Stimulated activated CD4-positive, alpha-beta T cell treated with anti-CD3 and anti-CD28 coated beads, Interleukin-12 subunit alpha, Interleukin-12 subunit beta, amount 100 ng/mL, for 24 hours (primary cell): ENCODE measurements at regions not wholly inside any gene's neighbourhood (a gene's known extent, or its start where the extent isn't known, plus 50 kb on each side); places are given as distances from the start of the nearest gene placed in this dataset.
A peak's percentile ranks its signal among the peaks of the same experiment; 100 is the strongest.

Source experiments
- DNase-seq, 2 experiments: peaks; one replicate each; pipeline ENCODE4 v3.0.0-alpha.2; 2020; ENCODE audit warnings: low read depth in 2 of 2

DNA sequence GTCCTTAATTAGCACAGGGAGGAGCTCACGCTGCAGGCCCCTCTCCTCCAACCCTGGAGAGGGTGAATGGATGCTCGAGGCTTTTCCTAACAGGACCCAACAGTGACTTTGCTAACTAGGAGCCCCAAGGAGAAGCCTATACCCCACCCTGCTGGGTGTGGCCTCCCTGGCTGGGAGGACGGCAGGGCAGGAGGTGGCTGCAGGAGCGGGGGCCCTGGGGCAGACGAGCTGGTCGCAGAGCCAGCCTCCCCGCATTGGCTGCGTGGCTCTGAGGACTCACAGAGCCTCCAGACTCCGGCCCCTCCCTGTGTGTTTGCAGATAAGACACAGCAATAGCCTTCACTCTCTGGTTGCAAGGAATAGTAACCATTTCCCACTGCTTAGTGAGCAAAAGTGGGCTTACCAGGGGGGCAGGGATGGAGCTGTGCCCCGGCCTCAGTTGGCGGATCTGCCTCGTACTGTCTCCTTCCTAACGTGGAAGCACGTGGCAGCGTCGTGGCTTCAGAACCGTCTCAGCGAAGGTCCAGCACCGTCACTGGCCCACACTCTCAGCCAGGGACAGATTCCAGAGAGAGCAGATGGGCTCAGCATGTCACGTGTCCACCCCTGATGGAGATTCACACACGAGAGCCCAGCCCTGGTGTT lies 1087.5 kb downstream of the BRD1 start:
- DNase-seq, result no peak

DNA sequence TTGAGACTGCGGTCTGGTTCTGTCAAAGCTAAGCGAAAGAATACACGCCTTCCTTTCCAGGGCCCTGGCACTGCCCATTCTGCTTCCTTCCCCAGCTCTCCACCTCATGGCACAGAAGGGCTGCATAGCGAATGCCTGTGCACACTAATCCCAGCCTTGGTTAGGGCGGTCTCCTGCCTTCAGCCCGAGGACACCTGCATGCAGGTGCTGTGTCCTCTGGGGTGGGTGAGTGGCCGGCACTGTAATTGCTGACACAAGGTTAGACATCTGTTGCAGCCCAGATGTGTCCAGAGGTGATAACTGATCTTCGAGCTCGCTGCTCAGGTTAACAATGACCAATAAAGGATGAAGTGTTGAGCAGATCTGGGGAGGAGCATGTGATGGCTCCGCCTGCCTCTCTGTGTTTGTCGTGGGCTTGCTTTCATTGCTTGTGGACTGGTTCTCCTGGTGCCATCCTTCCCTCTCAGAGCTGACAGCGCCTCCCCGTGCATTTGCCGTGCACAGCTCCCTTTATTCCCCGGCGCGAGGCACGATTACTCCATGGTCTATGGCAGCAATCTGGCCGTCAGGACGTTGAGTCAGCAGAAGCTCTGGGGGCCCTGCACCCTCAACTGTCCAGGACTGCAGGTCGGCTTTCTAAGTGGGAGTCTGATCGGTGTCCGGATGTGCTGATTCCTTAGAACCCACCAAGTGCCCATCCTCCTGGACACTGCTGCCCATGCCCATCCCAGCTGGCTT lies 1088.2 kb downstream of the BRD1 start:
- DNase-seq, result no peak

DNA sequence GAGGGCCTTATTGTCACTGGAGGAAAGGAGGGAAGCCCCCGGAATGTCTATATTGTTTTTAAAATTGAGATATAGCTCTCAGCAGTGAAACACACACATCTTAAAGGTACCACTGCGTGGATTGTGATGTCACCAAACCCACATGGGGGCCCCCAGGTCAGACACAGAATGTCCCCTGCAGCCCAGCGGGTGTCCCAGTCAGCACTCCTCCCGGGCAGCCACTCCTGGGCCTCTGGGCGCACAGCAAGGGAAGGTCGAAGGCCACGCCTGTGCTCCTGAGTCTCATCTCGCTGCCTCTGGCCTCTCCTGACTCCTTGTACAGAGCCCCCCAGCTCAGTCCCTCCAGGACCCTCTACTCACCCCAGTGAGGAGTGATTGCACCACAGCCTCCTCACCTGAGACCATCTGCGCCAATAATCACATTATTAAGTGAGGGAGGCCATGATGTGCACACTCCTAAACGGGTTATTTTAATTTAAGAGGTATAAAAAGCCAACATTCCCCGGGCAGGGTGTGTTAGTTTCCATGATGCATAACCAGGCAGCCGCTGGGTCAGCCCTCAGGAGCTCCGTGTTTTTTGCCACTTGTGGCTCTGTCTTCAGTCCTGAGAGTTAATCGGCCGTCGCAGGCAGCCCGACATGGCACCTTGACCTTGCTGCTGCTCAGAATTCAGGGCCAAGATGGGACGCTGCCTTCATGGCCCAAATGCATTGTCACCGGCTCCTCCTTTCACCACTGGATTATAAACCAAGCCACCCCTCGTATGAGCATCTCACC lies 1089.3 kb downstream of the BRD1 start:
- no peak for DNase-seq

DNA sequence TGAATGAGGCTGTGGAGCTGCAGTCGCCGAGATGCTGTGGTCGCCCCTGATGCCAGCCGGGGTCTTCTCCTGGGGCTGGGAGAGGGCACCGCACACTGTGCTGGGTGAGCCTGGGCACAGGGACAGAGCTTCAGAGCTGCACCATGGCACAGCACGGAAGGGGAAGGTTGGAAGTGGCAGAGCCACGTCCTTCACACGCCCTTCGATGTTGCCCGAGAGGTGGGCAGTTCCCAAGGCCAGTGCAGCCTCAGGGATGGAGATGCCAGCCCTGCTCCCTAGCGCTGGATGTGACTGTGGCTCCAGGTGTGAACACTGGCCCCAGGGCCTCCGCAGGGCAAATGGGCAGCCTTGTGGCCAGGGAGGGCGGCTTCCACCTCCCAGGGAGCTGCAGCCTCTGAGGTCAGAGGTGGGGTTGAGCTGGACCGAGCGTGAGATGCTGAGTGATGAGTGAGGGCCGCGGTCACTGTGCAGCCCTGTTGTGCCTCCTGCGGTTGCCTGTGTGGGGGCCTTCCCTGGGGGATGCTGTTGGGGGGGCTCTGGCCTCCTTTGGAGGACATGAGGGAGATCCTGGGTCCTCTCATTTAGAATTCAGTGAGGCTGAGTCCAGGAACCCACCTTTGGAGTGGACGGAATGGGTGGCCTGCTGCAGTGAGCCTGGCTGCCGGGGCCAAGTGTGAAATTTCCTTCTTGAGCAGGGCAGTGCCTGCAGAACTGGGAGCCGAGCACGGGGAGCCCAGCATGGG lies 1090.0 kb downstream of the BRD1 start:
- no peak for DNase-seq

- DNase-seq, result no peak
Measured at GRCh38 chr22:48736593-48737460, 1090.8 kb downstream of the BRD1 start.

DNA sequence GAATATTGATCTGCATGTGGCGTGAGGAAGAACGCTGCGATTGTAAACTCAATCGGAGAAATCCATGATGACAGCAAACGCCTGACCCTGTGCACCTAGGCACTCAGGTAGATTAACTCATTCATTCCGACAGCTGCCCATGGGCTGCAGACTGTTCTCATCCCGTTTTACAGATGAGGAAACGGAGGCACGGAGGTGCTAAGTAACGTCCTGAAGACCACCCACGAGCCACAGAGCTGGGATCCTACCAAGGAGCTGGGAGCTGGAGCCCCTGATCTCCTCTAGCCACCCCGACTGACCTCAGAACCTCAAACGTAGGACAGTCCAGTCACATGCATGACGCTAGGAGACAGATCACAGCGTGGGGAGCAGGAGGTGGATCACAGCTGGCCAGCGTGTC lies 1092.7 kb downstream of the BRD1 start:
- no peak for DNase-seq

- no peak for DNase-seq
Measured at GRCh38 chr22:48734359-48734758, 1093.3 kb downstream of the BRD1 start.

DNA sequence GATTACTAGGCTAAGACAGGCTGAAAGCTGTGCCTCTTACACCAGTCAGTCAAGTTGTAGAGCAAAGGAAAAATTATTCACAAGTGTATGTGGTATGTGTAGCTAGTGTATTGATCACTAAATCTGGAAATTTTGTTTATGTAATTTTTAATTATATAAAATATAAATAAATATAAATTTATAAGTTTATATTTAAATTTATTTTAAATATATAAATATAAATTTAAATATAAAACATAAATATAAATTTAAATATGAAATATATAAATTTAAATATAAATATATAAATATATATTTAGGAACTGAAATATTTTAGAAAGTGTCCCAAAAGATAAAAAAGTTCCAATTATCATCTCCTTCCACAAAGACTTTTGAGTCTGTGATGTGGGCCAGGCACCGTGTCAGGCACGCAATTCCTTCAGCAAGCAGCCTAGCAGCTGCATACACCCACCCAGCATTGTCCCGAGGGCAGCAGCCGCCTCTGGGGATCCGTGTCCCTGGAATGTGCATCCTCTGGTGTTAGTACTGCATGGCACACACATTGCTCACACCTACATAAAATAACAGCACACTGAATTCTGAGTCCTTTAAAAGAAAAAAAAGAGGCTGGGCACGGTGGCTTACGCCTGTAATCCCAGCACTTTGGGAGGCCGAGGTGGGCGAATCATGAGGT lies 1098.0 kb downstream of the BRD1 start:
- DNase-seq, result no peak

- DNase-seq, result no peak
Measured at GRCh38 chr22:48727454-48728058, 1100.1 kb downstream of the BRD1 start.

- DNase-seq, result no peak
Measured at GRCh38 chr22:48724899-48725298, 1102.8 kb downstream of the BRD1 start.

DNA sequence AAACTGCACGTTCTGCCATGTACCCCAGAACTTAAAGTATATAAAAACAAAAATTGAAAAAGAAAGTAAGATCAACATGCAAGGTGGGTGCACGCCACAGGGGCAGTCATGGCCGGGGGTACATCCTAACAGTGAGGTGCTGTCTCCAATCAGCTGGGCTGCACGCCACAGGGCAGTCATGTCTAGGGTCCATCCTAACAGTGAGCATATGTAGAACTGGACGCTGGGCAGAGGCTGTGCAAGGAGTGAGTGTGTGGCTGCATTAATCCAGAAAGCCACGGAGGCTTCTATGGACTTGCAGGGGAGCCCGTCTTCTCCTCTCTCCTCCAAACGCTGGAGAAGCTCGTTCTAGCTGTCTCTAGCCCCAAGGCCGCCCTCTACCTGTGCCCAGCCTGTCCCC lies 1105.0 kb downstream of the BRD1 start:
- DNase-seq, result no peak

GRCh38 chr22:48721395-48721669 lies 1106.3 kb downstream of the BRD1 start:
- DNase-seq, result no peak

DNA sequence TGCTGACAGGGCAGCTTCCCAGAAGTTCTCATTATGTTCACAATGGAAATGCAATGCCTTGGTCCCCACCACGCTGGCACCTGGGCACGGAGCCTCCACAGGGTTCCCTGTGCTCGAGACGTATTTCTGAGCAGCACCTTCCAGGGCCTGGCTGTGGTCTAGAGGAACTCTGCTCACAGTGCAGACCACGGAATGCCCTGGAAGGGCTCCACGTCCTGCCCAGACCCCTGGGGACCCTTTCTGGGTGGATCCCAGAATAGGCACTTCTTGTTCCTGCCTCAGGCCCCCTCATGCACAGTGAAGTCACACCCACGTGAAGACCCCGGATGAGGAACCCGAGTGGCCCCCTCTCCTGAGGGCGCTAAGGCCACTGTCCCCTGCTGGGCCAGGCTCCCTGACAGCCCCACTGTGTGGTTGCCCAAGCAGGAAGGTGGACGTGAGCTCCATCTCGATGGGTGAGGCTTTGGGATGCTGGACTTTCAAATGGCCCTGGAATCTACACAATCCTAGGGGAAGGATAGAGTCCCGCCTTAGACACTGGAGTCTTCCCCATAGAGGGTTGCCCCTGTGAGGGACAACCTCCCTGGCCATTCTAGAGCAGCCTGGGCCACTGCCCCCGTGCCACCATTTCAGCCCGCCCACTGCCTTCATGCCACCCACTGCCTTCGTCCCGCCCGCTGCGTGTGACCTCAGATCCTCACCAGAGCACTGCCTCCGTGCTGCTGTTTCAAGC lies 1106.8 kb downstream of the BRD1 start:
- no peak for DNase-seq

GRCh38 chr22:48719978-48720661 lies 1107.6 kb downstream of the BRD1 start:
- peak in 1 of 2 experiments; percentile 2 for DNase-seq

DNA sequence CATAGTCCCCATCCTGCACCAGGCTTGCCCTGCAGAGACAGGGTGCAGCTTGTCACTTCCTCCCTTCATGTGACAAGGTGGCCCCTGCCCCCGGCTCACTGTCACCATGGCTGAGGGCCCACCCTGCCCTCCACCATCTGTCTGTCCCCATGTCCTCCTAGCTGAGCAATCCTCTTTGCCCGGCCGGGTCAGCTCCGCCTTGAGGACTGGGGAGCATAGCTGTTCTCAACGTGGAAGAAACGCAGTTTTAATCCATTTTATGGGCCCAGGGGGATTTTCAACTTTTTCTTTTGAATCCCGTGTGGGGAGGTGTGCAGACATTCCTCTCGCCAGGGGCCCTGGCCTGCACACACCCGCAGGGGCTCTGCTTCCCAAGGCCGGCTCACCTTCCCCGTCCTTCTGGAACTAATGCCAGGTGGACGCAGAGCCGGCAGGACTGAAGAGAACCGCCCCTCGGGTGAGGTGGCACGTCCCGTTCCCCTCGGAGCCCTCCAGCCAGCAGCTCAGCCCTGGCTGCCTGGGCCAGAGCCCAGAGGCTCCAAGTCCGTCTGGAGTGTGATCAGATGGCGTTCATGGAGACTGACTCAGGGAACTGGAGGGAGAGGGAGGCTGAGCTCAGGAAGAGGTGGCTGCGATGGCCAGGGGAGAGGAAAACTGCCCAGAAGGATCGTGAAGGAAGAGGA lies 1108.7 kb downstream of the BRD1 start:
- DNase-seq, result no peak

GRCh38 chr22:48717883-48718817 lies 1109.5 kb downstream of the BRD1 start:
- DNase-seq, result no peak

GRCh38 chr22:48717076-48717810 lies 1110.4 kb downstream of the BRD1 start:
- DNase-seq, result no peak
